GM23338 (cell line): ENCODE measurements at regions not wholly inside any gene's neighbourhood (a gene's known extent, or its start where the extent isn't known, plus 50 kb on each side); places are given as distances from the start of the nearest gene placed in this dataset.

ENCODE experiments used
- ATAC-seq: fragments of 200-7000 bp; cut with Tn5 transposase; 3 replicates; pipeline ENCODE4 v1.9.1; 2020
- DNase-seq: peaks from one replicate; pipeline ENCODE4 v3.0.0-alpha.2; 2015; ENCODE audit warnings: low spot score
- H2AFZ ChIP-seq: fragments of 200-600 bp; sonication (generic); 2 replicates; pipeline ENCODE4 v1.8.0; 2016; ENCODE audit warnings: antibody characterized with exemption, mild to moderate bottlenecking, moderate library complexity
- H3F3A ChIP-seq: fragments of 200-600 bp; sonication (generic); replicated peaks from 2 replicates; pipeline ENCODE4 v1.8.0; 2017; ENCODE audit warnings: antibody characterized with exemption, mixed run types, low read depth
- H3K27ac ChIP-seq: fragments of 200-600 bp; sonication (generic); 2 replicates; pipeline ENCODE4 v1.6.1; 2016; ENCODE audit warnings: low read depth
- H3K27me3 ChIP-seq: fragments of 200-600 bp; sonication (generic); 2 replicates; pipeline ENCODE4 v1.8.0; 2016; ENCODE audit warnings: mild to moderate bottlenecking, mixed run types, moderate library complexity; ENCODE audit not compliant: insufficient read depth
- H3K36me3 ChIP-seq: fragments of 200-600 bp; sonication (generic); 2 replicates; pipeline ENCODE4 v1.8.0; 2016; ENCODE audit warnings: mild to moderate bottlenecking; ENCODE audit not compliant: insufficient read depth
- H3K4me1 ChIP-seq: fragments of 200-600 bp; sonication (generic); 2 replicates; pipeline ENCODE4 v1.8.0; 2016; ENCODE audit warnings: mild to moderate bottlenecking, moderate library complexity; ENCODE audit not compliant: insufficient read depth
- H3K4me2 ChIP-seq: fragments of 200-600 bp; sonication (generic); 2 replicates; pipeline ENCODE4 v1.7.1; 2017; ENCODE audit warnings: mixed run types
- H3K4me3 ChIP-seq: fragments of 200-600 bp; sonication (generic); 2 replicates; pipeline ENCODE4 v1.6.1; 2016; ENCODE audit warnings: mixed run types
- H3K79me2 ChIP-seq: fragments of 200-600 bp; sonication (generic); replicated peaks from 2 replicates; pipeline ENCODE4 v1.8.0; 2017; ENCODE audit warnings: mild to moderate bottlenecking; ENCODE audit not compliant: insufficient read depth
- H3K9me2 ChIP-seq: fragments of 200-600 bp; sonication (generic); 2 replicates; pipeline ENCODE4 v1.8.0; 2017; ENCODE audit not compliant: insufficient read depth
- H4K20me1 ChIP-seq: fragments of 200-600 bp; sonication (generic); replicated peaks from 2 replicates; pipeline ENCODE4 v1.8.0; 2017; ENCODE audit warnings: mild to moderate bottlenecking; ENCODE audit not compliant: insufficient read depth
- H3K27ac Mint-ChIP-seq: 2 replicates; pipeline ENCODE4 v1.8.0; 2020; ENCODE audit warnings: inconsistent platforms, mild to moderate bottlenecking, moderate library complexity, mixed read lengths
- H3K27me3 Mint-ChIP-seq: 3 replicates; pipeline ENCODE4 v1.8.0; 2022; ENCODE audit warnings: low read depth, mild to moderate bottlenecking, moderate library complexity, mixed read lengths, inconsistent platforms; ENCODE audit not compliant: insufficient read depth, poor library complexity
- H3K36me3 Mint-ChIP-seq: 3 replicates; pipeline ENCODE4 v1.8.0; 2021; ENCODE audit warnings: low read depth, mild to moderate bottlenecking, inconsistent platforms, moderate library complexity, mixed read lengths
- H3K4me1 Mint-ChIP-seq: 3 replicates; pipeline ENCODE4 v1.8.0; 2020; ENCODE audit warnings: mild to moderate bottlenecking, inconsistent platforms, mixed read lengths
- H3K4me3 Mint-ChIP-seq: 3 replicates; pipeline ENCODE4 v1.8.0; 2021; ENCODE audit warnings: moderate library complexity, mild to moderate bottlenecking, inconsistent platforms, mixed read lengths
- H3K9me3 Mint-ChIP-seq: 3 replicates; pipeline ENCODE4 v1.8.0; 2020; ENCODE audit warnings: moderate library complexity, mild to moderate bottlenecking, inconsistent platforms, mixed read lengths
- CREB1 ChIP-seq: fragments of 250-450 bp; sonication (Bioruptor Pico); IDR thresholded peaks from 2 replicates; pipeline ENCODE4 v1.5.0; 2020; ENCODE audit warnings: low read depth, mild to moderate bottlenecking, moderate library complexity
- CTCF ChIP-seq, 2 experiments: fragments of 200-600 bp in 1 of 2; sonication (generic) in 1 of 2; conservative IDR thresholded peaks; 2 replicates each; pipeline versions ENCODE4 v1.5.1 to v1.6.1; 2016 to 2017; ENCODE audit warnings: antibody characterized with exemption in 2 of 2, low read depth in 2 of 2, mild to moderate bottlenecking in 2 of 2, moderate library complexity in 1 of 2
- EZH2 ChIP-seq: fragments of 200-600 bp; sonication (generic); IDR thresholded peaks from one replicate; pipeline ENCODE4 v1.8.0; 2017; ENCODE audit warnings: antibody characterized with exemption, mild to moderate bottlenecking, low read depth; ENCODE audit not compliant: unreplicated experiment
- EZH2phosphoT487 ChIP-seq: fragments of 200-600 bp; sonication (generic); IDR thresholded peaks from one replicate; pipeline ENCODE4 v1.8.1; 2018; ENCODE audit warnings: antibody characterized with exemption; ENCODE audit not compliant: unreplicated experiment
- NANOG ChIP-seq: IDR thresholded peaks from 2 replicates; pipeline ENCODE4 v1.6.1; 2016; ENCODE audit warnings: antibody characterized with exemption, borderline replicate concordance
- POLR2AphosphoS5 ChIP-seq: IDR thresholded peaks from 2 replicates; pipeline ENCODE4 v1.6.1; 2016; ENCODE audit warnings: antibody characterized with exemption, low read depth
- STAT1 ChIP-seq: IDR thresholded peaks from one replicate; pipeline ENCODE4 v1.6.1; 2016; ENCODE audit warnings: antibody characterized with exemption; ENCODE audit not compliant: unreplicated experiment
- ZNF331 ChIP-seq: fragments of 250-450 bp; sonication (Bioruptor Pico); IDR thresholded peaks from 2 replicates; pipeline ENCODE4 v1.5.0; 2020; ENCODE audit warnings: low read depth, mild to moderate bottlenecking, moderate library complexity
- ZNF462 ChIP-seq: fragments of 250-450 bp; sonication (Bioruptor Pico); IDR thresholded peaks from 2 replicates; pipeline ENCODE4 v1.5.0; 2020; ENCODE audit warnings: mild to moderate bottlenecking, moderate library complexity
- TF ChIP-seq, protein P1 (sequence below): IDR thresholded peaks from 2 replicates; pipeline ENCODE4 v1.6.1; 2016; ENCODE audit warnings: antibody characterized with exemption

- H3K4me3 ChIP-seq: no peak overlapping the region
- H3K79me2 ChIP-seq: no peaks in the 10 kb centered on the region
- Mint-ChIP-seq H3K4me1 (peaks cover 18% of the 10 kb centered on the region), H3K27ac (no peak overlapping the region), H3K27me3 (no peaks in the 10 kb centered on the region), H3K9me3 (no peaks in the 10 kb centered on the region), H3K36me3 (no peaks in the 10 kb centered on the region), H3K4me3 (no peak overlapping the region)
- no peaks in the 10 kb centered on the region for H3F3A ChIP-seq
- H4K20me1 ChIP-seq: no peaks in the 10 kb centered on the region
- no peak overlapping the region for H3K4me2 ChIP-seq
- H3K9me2 ChIP-seq: peaks cover 7% of the 10 kb centered on the region; the same call in 1 of the 2 replicates
- no peak for DNase-seq
- TF ChIP-seq EZH2phosphoT487 (no peak), NANOG (no peak), ZNF331 (no peak), EZH2 (no peak), ZNF462 (CRISPR knock-in tag) (no peak), STAT1 (no peak), POLR2AphosphoS5 (no peak), CREB1 (no peak), CTCF (conservative IDR thresholded peaks at IDR 0.05; ENCODE audit: low read depth in 2 of 2) (no peak)
- TF ChIP-seq, protein P1, sequence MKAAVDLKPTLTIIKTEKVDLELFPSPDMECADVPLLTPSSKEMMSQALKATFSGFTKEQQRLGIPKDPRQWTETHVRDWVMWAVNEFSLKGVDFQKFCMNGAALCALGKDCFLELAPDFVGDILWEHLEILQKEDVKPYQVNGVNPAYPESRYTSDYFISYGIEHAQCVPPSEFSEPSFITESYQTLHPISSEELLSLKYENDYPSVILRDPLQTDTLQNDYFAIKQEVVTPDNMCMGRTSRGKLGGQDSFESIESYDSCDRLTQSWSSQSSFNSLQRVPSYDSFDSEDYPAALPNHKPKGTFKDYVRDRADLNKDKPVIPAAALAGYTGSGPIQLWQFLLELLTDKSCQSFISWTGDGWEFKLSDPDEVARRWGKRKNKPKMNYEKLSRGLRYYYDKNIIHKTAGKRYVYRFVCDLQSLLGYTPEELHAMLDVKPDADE: no peak
- no peaks in the 10 kb centered on the region for H3K36me3 ChIP-seq
- H3K27ac ChIP-seq: no peak overlapping the region
- peaks cover 8% of the 10 kb centered on the region; the same call in 1 of the 2 replicates for H3K4me1 ChIP-seq
- no peaks in the 10 kb centered on the region for H3K27me3 ChIP-seq
- no peak overlapping the region for H2AFZ ChIP-seq
- ATAC-seq: no peak
These were observed 557.4 kb downstream of the BNC2 start for GRCh38 chr9:16312962-16313546.
